GM21786 (cell line): ENCODE measurements at regions not wholly inside any gene's neighbourhood (a gene's known extent, or its start where the extent isn't known, plus 50 kb on each side); places are given as distances from the start of the nearest gene placed in this dataset.
"Not testable (repeated sequence)": the region's sequence is repeated elsewhere in the genome, so short reads cannot be mapped to it uniquely, and the experiment has no call there.

Experiments used
- ATAC-seq: cut with Tn5 transposase; IDR thresholded peaks from one replicate; pipeline ENCODE4 v1.9.1; 2021; ENCODE audit not compliant: unreplicated experiment

DNA sequence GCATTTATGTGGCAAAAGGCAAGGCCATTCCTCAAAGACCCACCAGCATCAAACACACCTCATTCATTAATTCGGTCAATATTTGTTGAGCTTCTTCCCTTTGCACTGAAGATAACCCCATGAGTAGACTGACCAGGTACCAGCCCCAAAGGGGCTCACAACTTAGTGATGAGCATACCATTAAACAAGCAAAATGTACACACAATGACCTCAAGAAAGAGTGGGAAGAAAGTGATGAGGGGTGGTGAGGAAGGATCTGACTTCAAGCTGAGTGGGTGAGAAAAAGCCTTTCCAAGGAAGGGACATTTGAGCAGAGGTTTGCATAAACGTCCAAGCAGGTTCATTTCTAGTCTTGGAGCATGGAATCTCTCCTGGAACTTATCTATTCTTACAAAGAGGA, 562.5 kb downstream of the TOX3 start:
- ATAC-seq = no peak

DNA sequence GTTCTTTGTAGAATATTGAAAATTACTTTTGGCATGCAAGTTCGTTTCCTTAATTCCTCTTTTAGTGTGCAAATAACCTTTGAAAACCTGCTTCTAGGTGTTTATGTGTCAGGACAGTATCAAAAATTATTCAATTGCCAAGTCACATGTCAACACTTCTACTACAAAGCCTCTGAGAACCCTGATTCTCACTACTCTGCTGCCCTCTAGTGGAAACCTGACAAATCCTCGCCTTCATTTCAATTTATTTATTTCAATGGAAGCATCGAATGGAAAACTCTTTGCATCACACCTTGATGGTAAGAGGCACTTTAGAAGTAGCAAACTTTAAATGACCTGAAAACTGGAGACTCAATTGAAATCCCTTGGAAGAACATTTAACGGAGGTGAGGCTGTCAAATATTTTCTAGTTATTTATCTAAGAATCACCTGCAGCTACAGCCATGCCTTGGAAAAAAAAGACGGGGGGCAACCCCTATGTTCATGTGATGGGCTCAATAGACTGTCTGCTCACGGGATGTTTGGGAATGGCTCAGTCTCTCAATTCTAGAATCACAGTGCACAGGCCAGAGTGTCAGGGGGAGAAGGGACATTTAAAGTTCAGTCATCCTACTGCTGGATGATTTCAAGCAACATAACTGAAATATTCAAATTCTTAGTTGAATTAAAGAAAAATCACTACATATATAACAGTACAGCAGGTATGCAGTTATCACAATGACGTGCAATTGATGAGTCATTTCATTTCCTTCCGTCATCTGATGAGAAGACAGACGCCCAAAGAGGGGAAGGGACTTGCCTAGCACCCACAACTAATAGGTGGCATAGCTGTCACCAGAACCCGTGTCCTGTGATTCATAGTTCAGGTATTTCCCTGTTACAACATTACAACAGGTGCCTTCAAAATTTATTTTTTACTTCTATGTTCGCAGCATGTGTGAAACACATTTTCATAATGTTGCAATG, 563.9 kb downstream of the TOX3 start:
- ATAC-seq = no peak

DNA sequence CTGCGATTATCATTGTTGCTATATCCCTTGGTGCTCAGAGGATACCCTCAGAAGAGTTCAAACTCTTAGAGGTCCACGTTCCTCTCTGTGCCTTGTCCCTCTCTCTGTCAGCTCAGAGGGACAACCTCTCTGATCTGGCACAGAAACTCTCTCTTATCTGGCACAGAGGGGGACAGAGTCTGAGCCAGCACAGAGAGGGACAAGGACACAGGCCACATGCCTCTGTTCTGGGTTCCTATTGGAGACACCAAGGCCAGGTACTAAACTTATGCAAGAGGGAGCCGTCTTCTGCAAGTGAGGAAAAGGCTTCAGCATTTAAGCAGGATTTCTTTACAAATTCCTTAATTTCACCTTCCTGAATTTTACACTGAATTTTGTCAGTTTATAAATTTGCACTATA, 565.2 kb downstream of the TOX3 start:
- ATAC-seq = no peak

DNA sequence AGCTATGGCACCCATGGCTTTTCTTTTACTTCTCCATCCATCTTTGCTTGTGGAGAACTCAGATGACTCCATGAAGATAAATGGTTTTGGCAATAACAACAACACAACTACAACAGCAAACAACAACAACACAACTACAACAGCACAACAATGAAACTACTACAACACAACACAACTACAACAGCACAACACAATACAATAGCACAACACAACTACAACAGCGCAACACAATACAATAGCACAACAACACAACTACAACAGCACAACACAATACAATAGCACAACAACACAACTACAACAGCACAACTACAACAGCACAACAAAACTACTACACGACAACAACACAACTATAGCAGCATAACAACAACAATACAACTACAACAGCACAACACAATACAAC, 569.4 kb downstream of the TOX3 start:
- ATAC-seq = not testable (repeated sequence)

DNA sequence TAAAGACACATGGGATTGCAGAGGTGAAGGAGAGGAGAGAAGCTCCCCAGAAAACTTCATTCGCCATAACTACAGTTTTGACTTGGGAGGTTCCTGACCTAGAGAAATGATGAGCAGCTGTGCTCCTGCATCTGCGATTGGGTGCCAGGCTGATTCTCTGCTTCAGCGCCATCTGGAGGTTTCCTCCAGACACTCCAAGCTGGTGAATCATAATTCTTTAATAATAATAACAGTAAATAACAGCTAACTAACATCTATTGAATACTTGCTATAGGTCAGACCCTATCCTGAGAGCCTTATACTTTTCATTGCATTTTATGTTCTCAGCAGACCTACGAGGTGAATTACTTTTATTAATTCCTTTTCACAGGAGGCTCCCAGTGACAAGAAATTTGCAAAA, 575.8 kb downstream of the TOX3 start:
- ATAC-seq = no peak

DNA sequence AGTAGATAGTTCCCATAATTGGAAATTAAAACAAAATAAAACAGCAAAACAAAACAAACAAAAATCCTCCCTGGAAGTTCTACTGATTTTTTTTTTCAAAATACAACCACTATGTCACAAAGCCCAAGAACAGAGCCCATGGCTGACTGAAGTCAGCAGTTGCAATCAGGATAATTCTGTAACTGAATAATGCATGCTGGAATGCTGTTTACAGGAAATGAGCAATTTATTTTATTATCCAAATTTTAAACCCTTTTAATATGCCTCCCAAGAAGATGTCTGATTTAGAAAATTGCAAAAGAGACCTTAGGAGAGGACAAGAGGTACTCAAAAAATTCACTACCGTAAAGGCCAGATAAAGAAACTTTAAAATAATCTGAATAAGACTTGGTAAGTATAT, 578.2 kb downstream of the TOX3 start:
- no peak for ATAC-seq

DNA sequence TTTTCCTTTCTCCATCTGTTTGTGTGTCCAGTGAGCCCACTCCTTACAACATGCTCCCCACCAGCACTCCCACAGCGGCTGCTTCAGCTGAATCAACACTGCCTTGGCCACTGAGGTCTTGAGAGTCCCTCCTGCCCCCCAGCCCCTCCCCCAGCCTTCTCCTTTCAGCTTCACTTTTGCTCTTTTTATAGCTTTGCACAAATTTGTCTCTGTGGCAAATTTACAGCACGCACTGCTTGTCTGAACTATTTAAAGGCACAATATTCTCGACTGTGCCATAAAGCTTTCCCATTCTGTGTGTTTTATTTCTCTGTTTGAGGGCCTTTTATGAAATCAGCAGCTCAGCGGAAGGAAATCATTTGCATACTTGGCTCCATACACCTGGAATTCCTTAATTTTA, 579.3 kb downstream of the TOX3 start:
- ATAC-seq = no peak

DNA sequence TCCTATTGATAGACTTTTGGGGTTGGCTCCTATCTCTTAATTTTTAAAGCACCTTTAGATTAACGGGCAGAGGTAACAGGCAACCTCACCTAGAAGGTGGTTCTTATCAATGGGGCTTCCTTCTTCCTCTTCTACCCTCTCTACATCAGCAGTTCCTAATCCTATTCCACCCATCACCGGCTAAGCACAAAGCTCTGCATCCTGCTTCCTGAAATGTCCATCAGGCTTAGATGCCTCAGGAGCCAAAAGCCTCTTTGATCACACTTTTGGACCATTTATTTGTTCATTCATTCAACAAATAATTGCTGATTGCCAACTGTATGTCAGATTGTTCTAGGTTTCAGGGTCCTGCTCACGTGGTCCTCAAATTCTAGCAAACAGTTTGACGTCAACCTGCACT, 586.0 kb downstream of the TOX3 start:
- ATAC-seq = no peak

DNA sequence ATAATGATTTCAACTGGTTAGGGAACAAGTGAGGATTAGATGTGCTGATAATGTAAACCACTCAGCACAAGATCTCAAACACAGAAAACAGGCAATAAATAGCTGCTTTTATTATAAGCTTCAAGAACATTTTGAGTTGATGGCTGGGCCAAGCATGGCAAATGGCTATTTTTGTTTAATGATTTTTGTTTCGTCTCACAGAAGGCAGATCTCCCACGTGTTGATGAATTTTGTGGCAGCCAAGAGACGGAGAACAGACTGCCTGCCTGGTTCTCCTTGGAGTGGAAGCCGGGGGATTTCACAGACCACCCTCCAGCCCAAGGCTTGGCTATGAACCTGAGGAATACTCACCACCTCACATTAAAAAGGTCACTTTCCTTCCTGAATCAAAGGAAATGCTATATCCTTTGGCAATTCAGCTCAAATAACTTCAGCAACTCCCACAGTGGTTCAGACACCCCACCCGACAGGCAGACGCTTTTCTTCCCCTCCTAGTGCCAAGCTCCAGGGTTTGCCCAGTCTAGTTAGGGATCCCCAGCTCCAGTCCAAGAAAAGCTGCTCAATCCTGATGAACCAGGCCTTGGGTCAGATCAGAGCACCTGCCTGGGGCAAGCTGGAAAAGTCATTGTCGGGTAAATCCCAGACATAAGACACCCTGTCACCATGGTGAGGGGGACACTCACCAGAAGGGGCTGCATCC, 593.5 kb downstream of the TOX3 start:
- no peak for ATAC-seq

DNA sequence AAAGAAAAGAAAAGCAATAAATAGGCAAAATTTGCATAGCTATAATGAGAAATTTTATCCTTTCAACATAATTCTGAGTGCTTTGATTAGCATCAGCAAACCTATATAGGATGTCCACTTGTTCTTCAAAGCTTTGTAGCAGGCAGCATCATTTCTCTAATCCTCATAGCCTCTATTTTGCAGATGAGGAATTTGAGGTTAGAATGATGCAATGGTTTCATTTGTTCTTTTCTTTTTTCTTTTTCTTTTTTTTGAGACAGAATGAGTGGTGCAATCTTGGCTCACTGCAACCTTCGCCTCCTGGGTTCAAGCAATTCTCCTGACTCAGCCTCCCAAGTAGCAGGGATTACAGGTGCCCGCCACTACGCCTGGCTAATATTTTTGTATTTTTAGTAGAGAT, 594.4 kb downstream of the TOX3 start:
- no peak for ATAC-seq

DNA sequence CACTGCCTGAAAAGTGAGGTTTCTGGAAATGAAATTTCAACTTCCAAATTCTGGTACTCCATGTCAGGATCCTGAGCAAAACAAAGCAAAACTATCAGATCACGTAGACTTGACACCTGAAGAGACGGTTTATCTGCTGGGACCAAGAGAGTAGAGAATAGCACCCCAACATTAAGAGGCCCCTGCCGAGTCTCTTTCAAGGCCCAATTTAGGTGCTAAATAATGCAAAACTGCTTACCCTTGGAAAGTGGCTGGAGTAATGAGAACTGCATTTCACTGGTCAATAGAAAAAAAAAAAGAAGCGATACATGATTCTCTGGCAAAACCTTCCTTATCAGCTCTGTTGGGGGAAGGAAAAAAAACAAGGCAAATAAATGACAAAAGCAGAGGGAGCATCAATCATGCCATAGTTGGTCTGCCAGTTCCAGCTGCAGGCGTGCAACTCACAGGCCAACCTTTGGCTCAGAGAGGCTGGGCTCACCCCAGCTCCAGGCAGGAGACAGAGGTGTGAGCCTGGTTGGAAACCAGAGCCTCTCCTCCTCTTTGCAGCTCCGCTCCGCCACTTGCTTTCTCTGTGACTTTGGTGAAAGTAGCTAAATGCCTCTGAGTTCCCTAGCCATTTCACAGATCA, 595.2 kb downstream of the TOX3 start:
- ATAC-seq = no peak

DNA sequence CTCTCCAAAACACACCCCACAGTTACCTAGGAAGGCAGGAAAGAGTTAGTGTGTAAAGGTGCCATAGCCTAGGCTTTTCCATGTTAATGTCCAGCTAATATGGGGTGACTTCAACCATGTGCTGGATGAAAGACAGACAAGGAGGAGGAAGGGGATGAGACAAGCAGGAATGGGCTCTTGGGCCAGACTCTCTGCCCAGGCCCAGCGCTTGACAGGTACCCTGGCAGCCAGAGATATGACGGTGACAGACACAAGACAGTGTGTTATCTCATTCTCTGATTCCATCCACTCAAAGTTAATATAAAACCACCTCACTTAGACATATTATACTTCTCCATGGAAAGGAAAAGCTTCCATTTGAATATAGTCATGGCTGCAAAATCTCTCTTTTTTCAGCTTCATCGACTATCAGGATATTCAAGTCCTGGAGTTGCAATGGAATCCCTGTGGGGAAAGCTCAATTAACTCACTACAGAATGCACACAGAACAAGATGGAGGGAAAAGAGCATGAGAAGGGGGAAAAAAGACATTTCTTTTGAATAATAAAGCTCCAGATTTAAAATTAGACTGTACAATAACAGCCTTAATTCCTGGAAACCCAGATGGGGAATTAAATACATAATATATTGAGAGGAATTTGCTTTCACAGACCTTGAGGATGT, 596.7 kb downstream of the TOX3 start:
- no peak for ATAC-seq

DNA sequence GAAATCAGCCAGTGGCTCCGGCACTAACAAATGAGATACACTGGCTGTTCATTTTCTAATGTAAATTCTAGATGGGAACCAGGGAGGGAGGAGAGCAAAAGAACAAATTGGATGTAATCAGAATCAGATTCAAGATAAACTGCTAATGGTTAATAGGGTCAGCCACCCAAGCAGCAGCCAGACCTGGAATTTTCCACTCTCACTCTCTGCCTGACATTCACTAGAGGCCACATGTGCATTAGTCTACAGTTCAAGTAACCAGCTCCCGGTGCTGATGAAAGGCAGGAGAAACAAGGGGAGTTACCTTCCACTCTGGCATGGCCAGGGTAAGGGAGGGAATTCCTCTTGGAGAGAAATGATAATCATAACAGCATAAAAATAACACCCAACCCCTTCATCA, 597.7 kb downstream of the TOX3 start:
- ATAC-seq = no peak

DNA sequence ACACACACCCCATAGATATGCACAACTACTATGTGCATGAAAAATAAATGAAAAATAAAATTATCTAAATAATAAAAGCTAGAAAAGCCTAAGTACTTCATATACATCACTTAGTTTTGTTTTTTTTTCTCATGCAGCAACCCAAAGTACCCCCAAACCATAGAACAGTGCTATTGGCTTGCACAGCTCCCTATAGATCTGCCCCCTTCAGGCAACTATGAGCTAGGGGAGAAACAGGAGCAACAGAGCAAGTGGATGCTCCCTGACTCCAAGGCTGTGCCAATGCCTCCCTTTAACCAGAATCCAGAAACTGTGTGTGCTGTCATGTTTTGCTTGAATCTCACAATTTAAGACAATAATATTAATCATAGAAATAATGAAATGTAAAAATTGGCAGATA, 605.5 kb downstream of the TOX3 start:
- no peak for ATAC-seq

DNA sequence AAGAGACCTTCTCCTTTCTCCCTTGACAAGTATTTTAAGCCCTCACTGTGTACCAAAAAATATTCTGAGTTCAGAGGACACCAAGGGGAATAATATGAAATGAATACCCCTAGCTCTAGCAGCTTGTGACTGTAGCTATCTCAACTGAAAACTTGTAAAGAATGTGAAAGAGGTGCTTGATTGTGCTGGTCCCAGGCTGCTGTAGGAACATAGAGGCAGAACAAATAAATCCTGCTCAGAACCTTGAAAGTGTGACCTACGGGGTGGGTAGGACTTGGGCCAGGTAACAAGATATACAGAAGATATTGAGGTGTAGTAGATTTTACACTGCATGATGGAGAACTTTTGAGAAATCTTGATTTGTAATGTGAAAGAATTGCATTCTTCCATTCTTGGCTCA, 606.8 kb downstream of the TOX3 start:
- no peak for ATAC-seq

DNA sequence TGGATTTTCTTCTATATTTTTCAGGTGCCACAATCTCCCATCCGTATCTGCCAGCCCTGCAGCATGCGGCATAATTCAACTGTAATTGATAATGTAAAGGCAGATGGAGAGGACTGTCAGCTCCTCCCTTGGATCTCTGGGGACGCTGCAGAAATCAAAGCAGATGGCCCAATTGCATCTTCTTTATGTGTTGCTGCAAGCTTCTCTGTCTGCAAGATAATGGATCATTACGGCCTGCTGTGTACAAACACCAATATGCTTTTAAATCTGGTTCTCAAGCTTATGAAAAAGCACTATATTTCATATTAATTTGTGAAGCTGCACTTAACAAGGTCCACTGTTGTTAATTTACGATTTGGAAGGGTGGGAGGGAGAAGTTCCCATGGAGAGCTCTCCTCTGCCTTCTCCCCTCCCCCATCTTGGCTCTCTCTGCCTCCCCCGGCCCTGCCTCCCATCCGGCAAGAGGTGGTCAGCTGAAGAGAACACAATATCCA, 607.5 kb downstream of the TOX3 start:
- no peak for ATAC-seq

DNA sequence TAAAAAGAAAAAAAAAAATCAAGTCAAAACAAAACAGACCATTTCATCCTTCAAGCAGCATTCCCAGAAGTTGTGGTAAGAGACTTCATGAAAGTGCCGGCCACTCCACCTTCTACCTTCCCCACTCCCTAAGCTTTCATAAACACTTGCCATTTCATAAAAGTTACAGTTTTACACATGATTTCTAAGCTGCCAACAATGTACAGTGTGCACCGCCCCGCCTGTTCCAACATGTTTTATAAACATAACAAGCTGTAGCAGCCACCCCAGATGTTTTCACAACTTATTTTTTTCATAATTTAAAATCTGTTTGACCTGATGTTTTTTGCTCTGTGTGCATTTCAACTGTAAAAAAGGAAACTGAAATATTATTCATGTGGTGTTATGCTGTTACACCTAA, 608.1 kb downstream of the TOX3 start:
- ATAC-seq = no peak

DNA sequence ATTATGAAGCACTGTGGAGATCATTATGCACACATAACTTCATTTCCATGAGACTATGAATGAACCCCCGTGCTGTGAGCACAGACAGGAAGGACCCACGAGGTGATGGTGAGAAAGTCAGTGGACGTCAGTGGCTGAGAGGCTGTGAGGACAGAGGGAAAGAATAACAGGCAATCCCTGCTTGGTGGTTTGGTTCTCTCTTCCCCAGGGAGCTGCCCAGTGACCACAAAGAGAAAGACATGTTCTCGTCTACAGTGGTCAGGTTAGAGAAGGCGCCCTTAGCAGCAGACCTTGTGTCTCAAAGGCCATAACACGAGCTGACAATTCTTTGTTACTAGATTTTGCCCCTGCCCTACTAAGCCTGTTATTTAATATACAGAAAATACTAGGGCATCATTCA, 609.2 kb downstream of the TOX3 start:
- ATAC-seq = no peak

DNA sequence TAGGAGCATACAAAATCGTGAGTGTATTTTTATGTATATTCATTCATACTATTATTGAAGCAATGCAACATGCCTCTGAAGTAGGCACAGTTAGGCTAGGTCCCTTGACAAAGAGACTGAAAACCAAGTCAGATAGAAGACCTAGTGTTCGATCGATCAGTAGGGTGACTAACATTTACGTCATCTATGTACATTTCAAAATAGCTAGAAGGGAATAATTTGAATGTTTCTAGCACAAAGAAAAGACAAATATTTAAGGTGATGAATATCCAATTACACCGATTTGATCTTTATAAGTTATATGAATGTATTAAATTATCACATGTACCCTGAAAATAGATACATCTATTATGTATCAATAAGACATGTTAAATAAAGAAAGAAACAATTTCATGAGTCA, 610.1 kb downstream of the TOX3 start:
- ATAC-seq = no peak

DNA sequence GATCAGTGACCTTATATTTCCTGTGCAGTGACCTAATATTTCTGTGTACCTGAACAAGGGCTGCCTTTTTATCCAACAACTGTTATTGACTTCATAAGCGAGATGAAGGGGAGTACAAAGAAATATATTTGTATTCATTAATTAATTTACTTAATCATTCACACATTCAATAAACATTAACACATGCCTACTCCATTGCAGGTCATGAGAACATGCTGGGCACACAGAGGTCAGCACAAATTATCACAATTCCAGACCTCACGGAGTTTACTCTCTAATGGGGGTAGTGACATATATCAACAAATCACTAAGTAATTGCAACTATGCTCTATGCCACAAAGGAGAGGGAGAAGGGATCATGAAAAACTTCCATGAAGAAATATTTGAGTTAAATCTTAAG, 614.6 kb downstream of the TOX3 start:
- ATAC-seq = no peak

DNA sequence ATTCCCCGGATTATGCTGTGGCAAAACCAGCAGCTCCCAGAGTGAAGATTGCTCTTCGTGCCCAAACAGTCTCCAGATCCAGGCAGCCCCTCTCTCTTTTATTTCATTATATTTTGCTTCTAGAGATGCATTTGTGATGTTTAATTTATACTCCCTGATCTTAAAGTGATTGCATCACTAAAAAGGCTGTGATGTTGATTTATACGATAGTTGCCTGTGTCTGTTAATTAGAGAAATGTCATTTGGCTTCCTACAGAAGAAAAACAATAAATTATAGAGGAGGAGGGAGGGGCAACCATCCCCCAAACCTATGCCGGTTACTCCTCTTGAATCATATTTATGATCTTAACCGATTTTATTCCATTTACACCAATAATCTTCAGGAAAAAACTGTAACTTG, 615.3 kb downstream of the TOX3 start:
- ATAC-seq = no peak
